ENCODE measurements at regions not wholly inside any gene's neighbourhood (a gene's known extent, or its start where the extent isn't known, plus 50 kb on each side); places are given as distances from the start of the nearest gene placed in this dataset.
A peak's percentile ranks its signal among the peaks of the same experiment; 100 is the strongest.

GRCh38 chr9:91024841-91025240, 223.2 kb downstream of the SYK start:
- no peak for DNase-seq

DNA sequence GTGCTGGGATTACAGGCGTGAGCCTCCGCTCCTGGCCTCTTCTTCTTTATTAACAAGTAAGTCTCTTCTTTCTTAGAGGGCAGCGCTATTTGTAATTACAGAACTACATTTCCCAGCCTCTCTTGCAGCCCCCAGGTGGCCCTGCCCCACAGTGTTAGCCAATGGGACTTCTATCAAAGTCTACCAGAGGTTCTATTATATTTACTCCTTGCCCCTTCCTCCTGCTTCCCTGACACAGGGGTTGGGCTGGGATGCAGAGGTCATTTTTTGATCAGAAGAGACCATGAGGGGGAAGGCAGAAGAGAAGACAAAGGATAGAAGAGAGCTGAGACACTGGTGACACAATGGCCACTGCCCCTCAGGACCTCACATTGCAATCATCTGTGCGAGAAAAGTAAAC, 224.2 kb downstream of the SYK start:
- DNase-seq: no peak

DNA sequence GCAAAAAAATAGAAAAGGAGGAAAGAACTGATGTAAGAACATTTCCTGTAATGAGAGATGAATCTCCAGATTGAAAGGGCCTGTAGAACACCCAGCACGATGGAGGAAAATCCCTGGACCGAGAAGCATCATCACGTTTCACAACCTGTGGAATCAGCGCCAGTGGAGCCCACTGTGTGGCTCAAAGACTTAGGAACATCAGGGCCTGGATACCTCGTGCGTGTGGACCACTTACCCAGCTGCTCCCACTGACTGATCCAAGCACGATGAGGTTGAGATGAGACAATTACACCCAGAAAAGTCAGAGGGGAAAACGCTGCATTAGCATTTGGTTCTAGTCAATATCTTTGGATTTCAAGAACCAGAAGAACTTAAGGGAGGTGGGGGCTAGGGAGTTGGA, 224.6 kb downstream of the SYK start:
- DNase-seq: no peak

GRCh38 chr9:91027005-91027404, 225.4 kb downstream of the SYK start:
- DNase-seq: no peak

DNA sequence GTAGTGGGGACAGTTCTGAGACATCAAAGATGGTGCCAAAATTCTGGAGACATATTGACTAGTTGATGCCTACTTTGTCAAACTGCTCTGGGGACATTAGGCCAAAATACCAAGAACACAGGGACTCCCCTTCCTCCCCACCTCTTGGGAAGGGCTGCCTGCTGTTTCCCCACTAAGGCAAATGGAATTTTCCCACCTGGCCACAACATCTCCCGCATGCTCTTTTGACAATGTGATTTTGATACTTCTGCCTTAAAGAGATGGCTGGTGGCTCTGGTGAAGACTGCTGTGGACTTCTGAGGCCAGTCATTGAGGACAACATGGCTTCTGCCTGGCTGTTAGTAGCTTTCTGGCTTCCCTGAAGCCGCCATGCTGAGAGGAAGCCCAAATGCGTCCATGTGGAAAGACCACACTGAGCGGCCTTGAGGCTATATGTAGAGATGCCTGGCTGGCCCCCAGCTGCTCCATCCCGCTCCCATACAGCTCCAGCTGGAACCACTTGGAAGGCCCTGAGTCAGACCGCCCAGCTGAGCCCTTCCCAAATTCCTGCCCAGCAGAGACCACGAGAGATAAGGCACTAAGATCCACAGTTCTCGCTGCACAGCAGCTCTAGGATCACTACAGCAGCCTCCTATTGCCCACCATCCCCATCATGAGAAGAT, 226.7 kb downstream of the SYK start:
- no peak for DNase-seq

- DNase-seq: no peak
Observed at GRCh38 chr9:91029650-91030361, 228.2 kb downstream of the SYK start.

DNA sequence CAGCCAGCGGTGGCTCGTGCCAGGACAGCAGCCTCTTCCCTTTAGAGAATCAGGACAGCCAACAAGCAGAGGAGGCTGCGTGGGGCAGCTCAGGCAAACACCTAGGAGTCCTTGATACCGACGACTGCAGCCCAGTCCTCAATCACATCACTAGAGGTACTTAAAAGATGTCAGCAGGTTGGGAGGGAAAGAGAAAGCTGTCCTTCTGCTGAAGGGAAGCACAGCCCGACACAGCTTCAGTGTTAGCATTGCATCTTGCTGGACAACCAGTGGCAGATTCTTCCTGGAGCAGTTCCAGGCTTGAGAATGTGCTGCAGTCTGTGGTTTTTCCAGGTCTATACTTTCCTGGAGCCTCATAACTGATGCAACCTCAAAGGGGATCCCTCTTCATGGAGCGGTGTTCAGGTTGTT, 230.5 kb downstream of the SYK start:
- DNase-seq: no peak

GRCh38 chr9:91033270-91033669, 231.7 kb downstream of the SYK start:
- no peak for DNase-seq

DNA sequence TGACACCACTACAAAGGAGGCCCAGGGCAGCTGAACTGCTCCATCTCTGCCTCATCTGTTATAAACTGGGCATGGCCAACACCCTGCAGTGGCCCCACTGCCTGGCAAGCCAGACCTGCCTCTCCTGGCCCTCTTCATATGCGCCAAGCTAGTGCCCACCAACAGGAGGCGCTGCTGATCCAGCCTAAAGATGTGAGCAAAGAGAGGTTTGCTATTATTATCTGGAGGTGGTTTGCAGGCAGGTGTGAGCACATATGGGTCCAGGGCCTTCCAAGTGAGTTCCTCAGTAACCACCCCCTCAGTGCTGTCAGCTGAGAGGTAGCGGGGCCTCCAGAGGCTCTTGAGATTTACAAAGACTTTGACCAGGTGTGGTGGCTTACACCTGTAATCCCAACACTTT, 232.2 kb downstream of the SYK start:
- no peak for DNase-seq

DNA sequence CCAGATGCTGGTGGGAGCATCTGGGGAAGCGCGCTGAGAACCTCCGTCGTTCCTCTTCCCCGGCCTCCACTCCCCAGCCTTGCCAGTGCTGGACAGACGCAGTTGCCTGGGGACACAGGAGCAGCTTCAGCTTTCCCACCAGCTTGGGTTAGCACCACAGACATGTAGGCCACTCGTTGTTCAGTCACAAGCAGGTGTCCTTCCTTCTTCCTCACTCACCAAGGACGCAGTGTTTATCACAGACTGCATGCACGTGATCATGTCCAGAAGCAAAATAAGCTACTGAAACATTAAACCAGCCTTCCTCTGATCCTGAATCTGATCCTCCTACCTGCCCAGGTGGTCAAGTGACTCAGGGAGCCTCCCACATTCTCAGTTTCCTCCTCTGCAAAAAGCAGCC, 232.9 kb downstream of the SYK start:
- DNase-seq: no peak

- no peak for DNase-seq
Observed at GRCh38 chr9:91034976-91035824, 233.6 kb downstream of the SYK start.

DNA sequence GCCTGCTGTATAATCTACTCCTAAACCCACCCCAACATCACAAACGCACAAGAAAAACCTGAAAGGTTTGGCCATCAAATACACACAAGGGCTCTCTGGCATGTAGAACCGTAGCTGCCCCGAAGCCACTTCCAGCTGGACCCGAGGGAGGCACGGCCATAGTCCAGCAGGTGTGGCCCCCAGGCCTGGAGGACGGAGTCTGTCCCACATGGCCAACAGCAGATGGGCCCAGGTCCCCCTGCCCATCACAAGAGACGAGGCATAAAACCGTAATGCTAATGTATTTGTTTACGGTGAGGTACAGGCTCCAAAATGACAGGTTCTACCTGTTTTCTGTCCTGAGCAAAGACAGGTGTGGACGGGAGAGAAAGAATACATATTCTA, 234.2 kb downstream of the SYK start:
- DNase-seq: no peak

- no peak for DNase-seq
Observed at GRCh38 chr9:91036356-91036755, 234.7 kb downstream of the SYK start.

- peak; percentile 61 for DNase-seq
Observed at GRCh38 chr9:91036826-91037510, 235.3 kb downstream of the SYK start.

DNA sequence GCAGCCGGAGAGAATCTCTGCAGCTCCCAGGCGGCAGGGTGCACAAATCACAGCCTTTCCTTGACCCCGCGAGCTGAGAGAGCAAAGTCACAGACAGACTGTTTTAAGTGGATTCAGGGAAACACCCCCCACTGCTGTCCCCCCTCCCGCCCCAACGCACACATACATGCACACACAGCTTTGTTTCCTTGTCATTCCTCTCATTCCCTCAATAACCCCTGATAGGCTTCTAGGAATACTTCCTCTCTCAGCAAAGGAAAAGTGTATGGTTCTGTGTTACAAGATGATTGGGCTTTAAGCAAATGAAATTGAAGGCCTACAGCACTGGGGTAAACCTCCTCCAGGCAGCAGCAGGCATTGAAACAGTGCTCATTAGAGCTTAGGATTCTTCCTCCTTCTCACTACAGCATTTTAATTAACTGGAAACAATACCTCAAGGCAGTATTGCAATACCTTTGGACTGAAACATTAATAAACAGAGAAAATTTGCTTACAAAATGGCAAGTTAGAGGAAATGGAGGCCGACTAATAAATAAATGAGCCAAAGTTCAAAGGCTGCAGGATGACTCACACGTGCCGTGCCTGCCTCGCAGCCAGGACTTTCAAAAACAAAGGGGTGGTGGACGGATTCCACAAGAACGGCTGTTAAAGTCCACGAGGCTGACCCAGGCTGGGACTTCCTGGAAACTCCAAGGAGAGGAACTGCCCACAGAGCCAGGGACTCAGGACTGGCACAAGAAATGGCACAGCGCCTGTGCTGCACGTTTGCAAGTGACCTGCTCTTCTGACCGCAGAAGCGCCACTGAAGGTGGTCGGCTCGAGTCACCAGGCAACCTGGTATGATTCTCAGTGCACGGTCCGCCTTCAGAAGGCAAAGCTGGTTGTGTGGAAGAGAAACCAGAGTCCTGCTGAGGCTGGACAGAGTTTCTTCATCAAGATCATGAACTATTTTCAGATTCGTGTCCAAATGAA, 236.2 kb downstream of the SYK start:
- no peak for DNase-seq

GRCh38 chr9:91038483-91039124, 237.0 kb downstream of the SYK start:
- no peak for DNase-seq

- DNase-seq: no peak
Observed at GRCh38 chr9:91039125-91039834, 237.7 kb downstream of the SYK start.

DNA sequence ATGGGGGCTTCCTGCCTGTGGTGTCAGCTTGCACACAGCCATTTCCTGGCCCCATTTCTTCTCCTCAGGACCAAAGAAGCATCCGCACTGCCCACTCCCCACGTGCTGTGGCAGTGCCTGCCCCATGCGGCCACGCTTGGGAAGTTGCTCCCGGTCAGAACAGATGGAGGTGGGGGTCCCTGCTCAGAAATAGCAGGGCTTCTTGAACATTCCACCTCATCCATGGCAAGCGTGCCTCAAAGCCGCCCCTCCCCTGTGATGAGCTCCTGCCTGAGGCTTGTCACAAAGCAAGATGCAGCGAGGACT, 238.2 kb downstream of the SYK start:
- DNase-seq: no peak

- no peak for DNase-seq
Observed at GRCh38 chr9:91040371-91041215, 239.0 kb downstream of the SYK start.

DNA sequence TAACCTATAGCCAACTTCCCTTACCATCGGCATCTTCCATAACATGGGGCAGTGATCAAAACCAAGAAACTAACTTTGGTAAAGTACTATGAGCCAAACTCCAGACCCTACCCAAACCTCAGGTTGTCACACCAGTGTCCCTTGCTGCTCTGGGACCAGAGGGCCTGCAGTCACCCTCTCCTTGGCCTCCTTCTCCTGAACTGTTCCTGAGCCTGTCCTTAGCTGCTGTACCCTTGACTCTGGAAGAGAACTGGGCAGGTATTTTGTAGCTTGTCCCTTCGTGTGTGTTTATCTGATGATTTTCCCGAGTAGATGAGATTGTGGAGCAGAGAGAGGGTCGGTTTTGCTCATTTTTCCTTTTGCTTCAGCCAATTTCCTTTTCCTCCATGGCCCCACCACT, 240.4 kb downstream of the SYK start:
- DNase-seq: no peak

All from 8988T (cell line).